Activated naive CD4-positive, alpha-beta T cell treated with anti-CD3 and anti-CD28 coated beads for 36 hours (primary cell): ENCODE measurements at regions not wholly inside any gene's neighbourhood (a gene's known extent, or its start where the extent isn't known, plus 50 kb on each side); places are given as distances from the start of the nearest gene placed in this dataset.

Source experiments
- CTCF ChIA-PET: fragments of 350-600 bp; sonication (Branson Sonifier 250); formaldehyde crosslinking; loops from one replicate; lab custom pipeline; 2021; ENCODE audit warnings: antibody characterized with exemption; lab: Charles Lee
- DNase-seq: peaks from one replicate; pipeline ENCODE4 v3.0.0-alpha.2; 2020
- H3K27ac Mint-ChIP-seq: one replicate; pipeline ENCODE4 v1.8.0; 2021; ENCODE audit warnings: mild to moderate bottlenecking, mixed read lengths
- H3K27me3 Mint-ChIP-seq: one replicate; pipeline ENCODE4 v1.8.0; 2021; ENCODE audit warnings: low read depth, mixed read lengths
- H3K36me3 Mint-ChIP-seq: one replicate; pipeline ENCODE4 v1.8.0; 2021; ENCODE audit warnings: low read depth, mixed read lengths
- H3K4me1 Mint-ChIP-seq: one replicate; pipeline ENCODE4 v1.8.0; 2021; ENCODE audit warnings: low read depth, mixed read lengths
- H3K4me3 Mint-ChIP-seq: one replicate; pipeline ENCODE4 v1.8.0; 2021; ENCODE audit warnings: mild to moderate bottlenecking, moderate library complexity, mixed read lengths
- H3K9me3 Mint-ChIP-seq: one replicate; pipeline ENCODE4 v1.8.0; 2021; ENCODE audit warnings: mixed read lengths
- intact Hi-C: fragments of 100-400 bp; cut with micrococcal nuclease; formaldehyde crosslinking; loops from one replicate; pipeline ENCODE4 v1.15.1; 2023

GRCh38 chr1:87495870-87496269 lies 167.2 kb downstream of the LMO4 start:
- Mint-ChIP-seq H3K4me1 (no peaks in the 10 kb centered on the region), H3K27me3 (no peaks in the 10 kb centered on the region), H3K36me3 (no peaks in the 10 kb centered on the region), H3K4me3 (no peak overlapping the region), H3K9me3 (no peaks in the 10 kb centered on the region), H3K27ac (no peak overlapping the region)
- DNase-seq: no peak
- CTCF ChIA-PET: interaction anchor here (1.9 kb wide), 1 partner anchor 169 kb away, joined by 5 read pairs; no protein-coding TSS in a partner anchor
- intact Hi-C loops: no loop called here

GRCh38 chr1:87497380-87498203 lies 168.9 kb downstream of the LMO4 start:
- Mint-ChIP-seq H3K9me3 (no peaks in the 10 kb centered on the region), H3K27me3 (no peaks in the 10 kb centered on the region), H3K36me3 (no peaks in the 10 kb centered on the region), H3K27ac (no peak overlapping the region), H3K4me3 (no peak overlapping the region), H3K4me1 (no peaks in the 10 kb centered on the region)
- no peak for DNase-seq
- CTCF ChIA-PET: no interaction called here
- intact Hi-C loops: no loop called here

GRCh38 chr1:87501738-87502137 lies 173.1 kb downstream of the LMO4 start:
- Mint-ChIP-seq H3K9me3 (no peaks in the 10 kb centered on the region), H3K4me1 (peaks cover 2% of the 10 kb centered on the region), H3K36me3 (no peaks in the 10 kb centered on the region), H3K27ac (no peak overlapping the region), H3K27me3 (no peaks in the 10 kb centered on the region), H3K4me3 (no peak overlapping the region)
- intact Hi-C loops: loop anchor here (2.0 kb wide), 1 partner anchor 175 kb away; no protein-coding TSS in a partner anchor
- CTCF ChIA-PET: no interaction called here
- no peak for DNase-seq

GRCh38 chr1:87505391-87505983 lies 176.8 kb downstream of the LMO4 start:
- H3K27me3 Mint-ChIP-seq: peaks cover 3% of the 10 kb centered on the region
- intact Hi-C loops: no loop called here
- H3K9me3 Mint-ChIP-seq: no peaks in the 10 kb centered on the region
- CTCF ChIA-PET: no interaction called here
- peaks cover 6% of the 10 kb centered on the region for H3K4me1 Mint-ChIP-seq
- H3K36me3 Mint-ChIP-seq: no peaks in the 10 kb centered on the region
- DNase-seq: no peak
- H3K4me3 Mint-ChIP-seq: no peak overlapping the region
- H3K27ac Mint-ChIP-seq: no peak overlapping the region

DNA sequence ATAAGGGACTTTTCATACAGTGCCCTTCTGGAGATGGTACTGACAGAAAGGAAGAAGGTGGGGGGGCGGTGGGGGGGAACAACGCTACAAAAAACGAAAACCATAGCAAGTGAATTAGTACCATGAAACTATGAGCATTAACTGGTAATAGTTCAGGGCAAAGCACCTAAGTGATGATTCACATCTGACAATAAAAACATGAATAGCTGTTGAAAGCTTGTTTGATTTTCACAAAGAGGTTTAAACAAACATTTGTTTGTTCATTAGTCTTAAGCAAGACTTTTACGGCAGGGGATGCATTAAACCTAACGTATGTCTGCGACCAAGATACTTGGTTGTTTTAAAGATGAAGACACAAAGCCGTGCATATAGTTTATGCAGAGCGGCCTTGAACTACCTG lies 177.5 kb downstream of the LMO4 start:
- DNase-seq: no peak
- Mint-ChIP-seq H3K4me1 (peaks cover 6% of the 10 kb centered on the region), H3K27ac (no peak overlapping the region), H3K27me3 (peaks cover 3% of the 10 kb centered on the region), H3K4me3 (no peak overlapping the region), H3K9me3 (no peaks in the 10 kb centered on the region), H3K36me3 (no peaks in the 10 kb centered on the region)
- intact Hi-C loops: no loop called here
- CTCF ChIA-PET: no interaction called here

DNA sequence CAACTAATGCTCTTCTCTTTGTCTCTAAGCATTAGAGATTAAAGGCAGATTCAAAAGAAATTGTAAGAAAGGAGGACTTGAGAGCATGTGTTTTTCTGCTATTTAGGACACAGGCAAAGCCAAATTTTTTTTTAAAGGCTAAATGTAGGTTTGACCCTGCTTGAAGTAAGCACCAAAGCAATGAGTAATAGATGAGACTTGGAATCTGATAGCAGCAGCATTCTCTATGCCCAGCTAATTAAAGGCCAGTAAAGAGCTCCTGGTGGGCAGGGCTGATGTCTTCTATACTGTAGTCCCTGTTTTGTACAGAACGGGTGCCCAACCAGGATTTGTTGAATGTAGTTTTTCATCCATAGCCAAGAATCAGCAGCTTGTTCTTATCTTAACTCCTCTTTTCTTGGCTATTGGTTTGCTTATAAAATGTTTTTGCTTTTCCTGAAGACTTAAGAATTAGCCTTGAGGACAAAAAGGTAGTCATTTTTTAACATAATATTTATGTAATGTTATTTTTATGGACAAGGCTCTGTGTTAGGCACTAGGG lies 179.6 kb downstream of the LMO4 start:
- H3K4me3 Mint-ChIP-seq: no peak overlapping the region
- no peak for DNase-seq
- peaks cover 6% of the 10 kb centered on the region for H3K4me1 Mint-ChIP-seq
- H3K36me3 Mint-ChIP-seq: no peaks in the 10 kb centered on the region
- H3K27ac Mint-ChIP-seq: no peak overlapping the region
- intact Hi-C loops: no loop called here
- no peaks in the 10 kb centered on the region for H3K9me3 Mint-ChIP-seq
- CTCF ChIA-PET: no interaction called here
- H3K27me3 Mint-ChIP-seq: peaks cover 3% of the 10 kb centered on the region

GRCh38 chr1:87510540-87510939 lies 181.9 kb downstream of the LMO4 start:
- intact Hi-C loops: no loop called here
- H3K27ac Mint-ChIP-seq: no peak overlapping the region
- DNase-seq: no peak
- H3K27me3 Mint-ChIP-seq: peaks cover 3% of the 10 kb centered on the region
- H3K36me3 Mint-ChIP-seq: no peaks in the 10 kb centered on the region
- no peaks in the 10 kb centered on the region for H3K9me3 Mint-ChIP-seq
- H3K4me1 Mint-ChIP-seq: peaks cover 6% of the 10 kb centered on the region
- no peak overlapping the region for H3K4me3 Mint-ChIP-seq
- CTCF ChIA-PET: no interaction called here

DNA sequence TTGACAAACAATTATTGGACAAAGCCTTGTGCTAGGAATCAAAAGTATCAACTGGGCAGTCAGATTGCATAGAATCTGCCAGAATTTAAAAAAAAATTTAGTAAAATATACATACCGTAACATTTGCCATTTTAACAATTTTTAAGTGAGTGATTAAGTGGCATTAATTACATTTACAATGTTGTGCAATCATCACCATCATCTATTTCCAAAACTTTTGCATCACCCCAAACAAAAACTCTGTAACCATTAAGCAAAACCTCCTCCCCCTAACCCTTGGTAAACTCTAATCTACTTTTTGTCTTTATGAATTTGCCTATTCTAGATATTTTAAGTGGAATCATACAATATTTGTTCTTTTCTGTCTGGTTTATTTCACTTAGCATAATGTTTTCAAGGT lies 182.8 kb downstream of the LMO4 start:
- CTCF ChIA-PET: no interaction called here
- H3K27me3 Mint-ChIP-seq: peaks cover 3% of the 10 kb centered on the region
- intact Hi-C loops: no loop called here
- H3K9me3 Mint-ChIP-seq: no peaks in the 10 kb centered on the region
- no peak for DNase-seq
- H3K4me1 Mint-ChIP-seq: peaks cover 6% of the 10 kb centered on the region
- no peak overlapping the region for H3K27ac Mint-ChIP-seq
- H3K36me3 Mint-ChIP-seq: no peaks in the 10 kb centered on the region
- no peak overlapping the region for H3K4me3 Mint-ChIP-seq

DNA sequence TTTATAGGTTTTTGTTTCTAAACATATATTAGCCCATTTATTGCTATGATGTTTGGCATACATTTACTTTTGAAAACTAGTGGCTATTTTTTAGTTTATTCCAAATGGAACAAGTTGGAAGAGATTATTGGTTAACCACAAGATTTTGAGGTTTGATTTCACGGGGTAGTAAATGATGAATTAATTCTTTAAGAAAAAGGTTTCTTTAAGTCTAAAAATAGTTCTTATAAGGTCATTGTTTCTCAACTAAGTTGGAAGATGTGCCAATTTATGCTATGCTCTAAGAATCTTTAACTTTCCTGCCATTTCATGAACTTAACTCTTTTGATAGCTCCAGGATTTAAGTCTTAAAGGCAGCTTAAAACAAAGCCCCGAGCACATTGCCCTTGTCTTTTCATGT lies 183.8 kb downstream of the LMO4 start:
- Mint-ChIP-seq H3K9me3 (no peaks in the 10 kb centered on the region), H3K4me3 (no peak overlapping the region), H3K27me3 (peaks cover 3% of the 10 kb centered on the region), H3K27ac (no peak overlapping the region), H3K36me3 (no peaks in the 10 kb centered on the region), H3K4me1 (no peaks in the 10 kb centered on the region)
- intact Hi-C loops: no loop called here
- CTCF ChIA-PET: no interaction called here
- no peak for DNase-seq

- no peak for DNase-seq
- Mint-ChIP-seq H3K4me1 (no peaks in the 10 kb centered on the region), H3K9me3 (no peaks in the 10 kb centered on the region), H3K27ac (no peak overlapping the region), H3K27me3 (no peaks in the 10 kb centered on the region), H3K36me3 (no peaks in the 10 kb centered on the region), H3K4me3 (no peak overlapping the region)
- intact Hi-C loops: no loop called here
- CTCF ChIA-PET: no interaction called here
Observed at GRCh38 chr1:87513255-87513654, 184.6 kb downstream of the LMO4 start.

DNA sequence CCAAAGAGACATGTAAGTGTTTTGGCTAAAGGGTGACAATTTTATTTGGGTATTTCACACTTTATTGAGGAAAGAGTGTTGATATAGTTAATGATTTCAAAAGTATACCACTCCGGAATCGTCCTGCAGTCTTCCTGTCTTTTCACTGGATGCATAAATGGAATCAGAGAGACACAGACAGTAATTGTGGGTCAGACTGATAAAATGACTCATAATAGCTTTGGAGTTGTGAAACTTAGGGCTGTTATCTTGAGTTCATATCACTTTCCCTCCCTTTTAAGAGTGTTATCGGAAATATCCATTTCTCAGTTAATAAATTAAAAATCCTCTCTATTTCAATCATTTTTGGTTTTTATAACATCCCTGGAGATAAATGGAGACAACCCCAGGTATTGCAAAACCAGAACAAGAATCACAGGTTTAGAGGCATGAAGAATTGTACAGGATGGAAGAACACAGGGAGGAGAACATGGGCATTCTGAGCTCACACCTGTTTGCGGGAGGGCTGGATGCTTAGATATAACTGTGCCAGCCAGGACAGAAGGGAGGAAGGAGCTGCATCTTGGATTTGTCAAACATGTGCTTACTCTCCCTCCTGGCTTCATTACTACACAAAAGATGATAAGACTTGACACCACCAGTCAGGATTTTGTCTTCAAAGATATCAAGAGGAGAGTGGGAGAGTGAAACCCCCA lies 185.4 kb downstream of the LMO4 start:
- Mint-ChIP-seq H3K9me3 (no peaks in the 10 kb centered on the region), H3K27me3 (no peaks in the 10 kb centered on the region), H3K4me1 (no peaks in the 10 kb centered on the region), H3K36me3 (no peaks in the 10 kb centered on the region), H3K27ac (no peak overlapping the region), H3K4me3 (no peak overlapping the region)
- CTCF ChIA-PET: no interaction called here
- intact Hi-C loops: no loop called here
- no peak for DNase-seq

- H3K27ac Mint-ChIP-seq: no peak overlapping the region
- no peak for DNase-seq
- no peaks in the 10 kb centered on the region for H3K27me3 Mint-ChIP-seq
- H3K9me3 Mint-ChIP-seq: no peaks in the 10 kb centered on the region
- no peak overlapping the region for H3K4me3 Mint-ChIP-seq
- H3K36me3 Mint-ChIP-seq: no peaks in the 10 kb centered on the region
- no peaks in the 10 kb centered on the region for H3K4me1 Mint-ChIP-seq
- CTCF ChIA-PET: no interaction called here
- intact Hi-C loops: no loop called here
Observed at GRCh38 chr1:87515781-87516180, 187.1 kb downstream of the LMO4 start.
